Activated naive CD4-positive, alpha-beta T cell treated with anti-CD3 and anti-CD28 coated beads for 36 hours (primary cell): ENCODE measurements at regions not wholly inside any gene's neighbourhood (a gene's known extent, or its start where the extent isn't known, plus 50 kb on each side); places are given as distances from the start of the nearest gene placed in this dataset.

Source experiments
- CTCF ChIA-PET: fragments of 350-600 bp; sonication (Branson Sonifier 250); formaldehyde crosslinking; loops from one replicate; lab custom pipeline; 2021; ENCODE audit warnings: antibody characterized with exemption; lab: Charles Lee
- DNase-seq: peaks from one replicate; pipeline ENCODE4 v3.0.0-alpha.2; 2020
- H3K27ac Mint-ChIP-seq: one replicate; pipeline ENCODE4 v1.8.0; 2021; ENCODE audit warnings: mild to moderate bottlenecking, mixed read lengths
- H3K27me3 Mint-ChIP-seq: one replicate; pipeline ENCODE4 v1.8.0; 2021; ENCODE audit warnings: low read depth, mixed read lengths
- H3K36me3 Mint-ChIP-seq: one replicate; pipeline ENCODE4 v1.8.0; 2021; ENCODE audit warnings: low read depth, mixed read lengths
- H3K4me1 Mint-ChIP-seq: one replicate; pipeline ENCODE4 v1.8.0; 2021; ENCODE audit warnings: low read depth, mixed read lengths
- H3K4me3 Mint-ChIP-seq: one replicate; pipeline ENCODE4 v1.8.0; 2021; ENCODE audit warnings: mild to moderate bottlenecking, moderate library complexity, mixed read lengths
- H3K9me3 Mint-ChIP-seq: one replicate; pipeline ENCODE4 v1.8.0; 2021; ENCODE audit warnings: mixed read lengths
- intact Hi-C: fragments of 100-400 bp; cut with micrococcal nuclease; formaldehyde crosslinking; loops from one replicate; pipeline ENCODE4 v1.15.1; 2023

DNA sequence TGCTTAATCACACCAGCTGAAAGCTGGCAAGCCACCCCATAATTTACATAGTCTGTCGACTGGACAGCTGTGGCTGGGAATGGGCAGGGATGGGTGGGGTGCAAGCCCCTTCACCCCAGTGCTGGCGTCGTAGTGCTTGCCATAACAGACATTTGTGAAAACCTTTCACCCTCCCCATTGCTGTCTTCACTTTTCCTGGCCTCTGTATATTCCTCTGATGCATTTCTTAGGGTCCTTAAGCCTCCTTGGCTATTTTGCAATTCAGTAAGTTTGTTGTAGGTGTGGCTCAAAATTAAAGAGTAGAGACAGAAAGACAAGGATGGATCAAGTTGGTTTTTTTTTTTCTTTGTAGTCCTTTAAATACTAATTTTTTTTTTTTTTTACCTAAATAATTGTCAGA lies 383.3 kb upstream of the MCTP2 start:
- H3K9me3 Mint-ChIP-seq, result no peaks in the 10 kb centered on the region

DNA sequence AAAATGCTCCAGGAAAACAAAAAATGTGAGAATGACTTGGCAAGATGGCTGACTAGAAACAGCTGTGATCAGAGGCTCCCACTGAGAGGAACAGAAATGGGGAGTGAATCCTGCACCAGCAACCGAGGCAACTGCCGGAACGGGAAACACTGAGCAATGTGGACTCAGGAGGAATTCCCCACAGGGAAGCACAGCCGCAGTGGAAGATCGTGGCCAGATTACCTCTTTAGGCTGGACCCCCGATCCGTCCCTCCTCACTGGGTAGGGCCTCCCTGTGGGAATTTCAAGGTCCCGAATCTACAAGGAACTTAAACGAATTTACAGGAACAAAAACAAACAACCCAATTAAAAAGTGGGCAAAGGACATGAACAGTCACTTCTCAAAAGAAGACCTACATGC lies 385.2 kb upstream of the MCTP2 start:
- Mint-ChIP-seq H3K4me3 (no peak overlapping the region), H3K36me3 (no peaks in the 10 kb centered on the region), H3K27me3 (peaks cover 2% of the 10 kb centered on the region), H3K27ac (no peak overlapping the region), H3K9me3 (peaks cover 2% of the 10 kb centered on the region), H3K4me1 (no peaks in the 10 kb centered on the region)
- intact Hi-C loops, result no loop called here
- CTCF ChIA-PET, result no interaction called here
- no peak for DNase-seq

More for the DNA sequence above, 383.3 kb upstream of the MCTP2 start:
- H3K4me3 Mint-ChIP-seq, result no peak overlapping the region
- H3K27me3 Mint-ChIP-seq, result peaks cover 2% of the 10 kb centered on the region
- H3K4me1 Mint-ChIP-seq, result no peaks in the 10 kb centered on the region
- intact Hi-C loops, result no loop called here
- H3K27ac Mint-ChIP-seq, result no peak overlapping the region
- CTCF ChIA-PET, result no interaction called here
- DNase-seq, result no peak
- H3K36me3 Mint-ChIP-seq, result no peaks in the 10 kb centered on the region

GRCh38 chr15:93837450-93837849 lies 393.9 kb upstream of the MCTP2 start:
- no peaks in the 10 kb centered on the region for H3K4me1 Mint-ChIP-seq
- H3K27ac Mint-ChIP-seq, result no peak overlapping the region
- intact Hi-C loops, result no loop called here
- H3K36me3 Mint-ChIP-seq, result no peaks in the 10 kb centered on the region
- CTCF ChIA-PET, result interaction anchor here (0.6 kb wide), 1 partner anchor 14 kb away, joined by 6 read pairs; no protein-coding TSS in a partner anchor
- DNase-seq, result no peak
- no peak overlapping the region for H3K4me3 Mint-ChIP-seq
- H3K27me3 Mint-ChIP-seq, result peaks cover 3% of the 10 kb centered on the region
- peaks cover 3% of the 10 kb centered on the region for H3K9me3 Mint-ChIP-seq

GRCh38 chr15:93835344-93835743 lies 396.0 kb upstream of the MCTP2 start:
- Mint-ChIP-seq H3K4me1 (no peaks in the 10 kb centered on the region), H3K27ac (no peak overlapping the region), H3K9me3 (no peaks in the 10 kb centered on the region), H3K27me3 (peaks cover 5% of the 10 kb centered on the region), H3K4me3 (no peak overlapping the region), H3K36me3 (no peaks in the 10 kb centered on the region)
- CTCF ChIA-PET, result no interaction called here
- intact Hi-C loops, result no loop called here
- DNase-seq, result no peak

- Mint-ChIP-seq H3K4me1 (no peaks in the 10 kb centered on the region), H3K9me3 (no peaks in the 10 kb centered on the region), H3K36me3 (no peaks in the 10 kb centered on the region), H3K27me3 (peaks cover 5% of the 10 kb centered on the region), H3K27ac (no peak overlapping the region), H3K4me3 (no peak overlapping the region)
- DNase-seq, result no peak
- CTCF ChIA-PET, result no interaction called here
- intact Hi-C loops, result no loop called here
These were observed 399.7 kb upstream of the MCTP2 start for GRCh38 chr15:93831641-93832040.

DNA sequence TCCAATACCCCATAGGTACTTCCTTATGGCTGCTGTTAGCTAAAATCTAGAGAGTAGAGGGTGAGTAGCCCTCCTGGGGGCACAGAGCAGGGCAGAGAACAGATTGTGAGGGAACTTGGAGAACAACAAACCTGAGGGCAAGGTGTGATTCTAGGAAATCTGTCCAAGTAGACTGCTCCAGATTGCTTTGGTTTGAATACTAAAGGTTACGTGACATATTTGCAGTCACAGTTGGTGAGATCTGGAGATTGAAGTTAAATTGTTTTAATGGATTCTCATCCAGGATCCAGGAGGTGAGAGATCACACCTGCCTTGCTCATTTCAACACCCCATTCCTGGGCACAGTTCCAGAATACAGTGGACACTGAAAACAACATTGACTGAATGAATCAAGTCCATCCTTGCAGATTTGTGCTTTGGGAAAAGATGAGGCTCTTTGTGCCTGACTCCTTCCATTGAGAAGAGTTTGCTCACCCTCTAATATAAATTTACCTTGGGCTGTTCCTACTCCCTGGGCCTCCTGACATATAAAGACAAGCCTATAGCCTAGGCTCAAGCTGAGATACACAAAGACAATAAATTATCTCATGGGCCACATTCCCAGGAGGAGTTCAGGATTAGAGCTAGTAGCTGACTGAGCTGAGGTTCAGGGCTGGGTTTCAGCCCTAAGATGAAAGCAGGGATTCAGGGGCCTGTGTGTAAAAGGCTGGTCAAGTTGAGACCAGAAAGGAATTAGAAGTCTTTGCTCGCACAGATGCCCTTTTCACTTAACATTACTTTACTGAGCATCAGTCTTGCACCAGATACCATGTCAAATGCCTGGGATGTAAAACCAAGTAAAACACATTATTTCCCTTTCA lies 400.9 kb upstream of the MCTP2 start:
- Mint-ChIP-seq H3K4me1 (no peaks in the 10 kb centered on the region), H3K27me3 (peaks cover 5% of the 10 kb centered on the region), H3K36me3 (no peaks in the 10 kb centered on the region), H3K4me3 (no peak overlapping the region), H3K9me3 (no peaks in the 10 kb centered on the region), H3K27ac (no peak overlapping the region)
- intact Hi-C loops, result no loop called here
- DNase-seq, result no peak
- CTCF ChIA-PET, result no interaction called here

- Mint-ChIP-seq H3K36me3 (no peaks in the 10 kb centered on the region), H3K27me3 (peaks cover 5% of the 10 kb centered on the region), H3K9me3 (no peaks in the 10 kb centered on the region), H3K4me3 (no peak overlapping the region), H3K27ac (no peak overlapping the region), H3K4me1 (no peaks in the 10 kb centered on the region)
- CTCF ChIA-PET, result no interaction called here
- intact Hi-C loops, result no loop called here
- no peak for DNase-seq
These were observed 402.1 kb upstream of the MCTP2 start for GRCh38 chr15:93829115-93829870.

DNA sequence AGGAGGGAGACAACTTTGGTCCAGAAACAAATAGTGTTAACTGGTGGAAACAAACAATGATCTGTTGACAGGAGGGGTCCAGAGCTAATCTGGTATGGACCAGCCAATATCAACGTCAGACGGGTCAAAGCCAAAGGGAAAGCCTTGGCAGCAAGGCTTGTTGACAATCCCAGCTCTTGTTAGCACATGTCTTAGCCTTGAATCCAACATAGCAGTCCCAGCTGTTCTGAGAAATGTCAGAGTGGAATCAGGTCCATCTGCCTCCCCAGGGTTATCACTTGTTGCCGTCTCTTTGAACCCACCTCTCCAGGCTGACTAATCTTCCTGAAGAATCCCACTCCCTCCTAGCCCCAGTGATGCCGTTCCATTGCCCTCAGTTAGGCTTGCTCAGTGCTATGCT lies 404.6 kb upstream of the MCTP2 start:
- Mint-ChIP-seq H3K4me3 (no peak overlapping the region), H3K36me3 (no peaks in the 10 kb centered on the region), H3K27ac (no peak overlapping the region), H3K4me1 (no peaks in the 10 kb centered on the region), H3K9me3 (no peaks in the 10 kb centered on the region), H3K27me3 (peaks cover 2% of the 10 kb centered on the region)
- no peak for DNase-seq
- CTCF ChIA-PET, result no interaction called here
- intact Hi-C loops, result no loop called here

GRCh38 chr15:93826293-93826692 lies 405.1 kb upstream of the MCTP2 start:
- Mint-ChIP-seq H3K36me3 (no peaks in the 10 kb centered on the region), H3K9me3 (no peaks in the 10 kb centered on the region), H3K4me1 (no peaks in the 10 kb centered on the region), H3K4me3 (no peak overlapping the region), H3K27me3 (peaks cover 2% of the 10 kb centered on the region), H3K27ac (no peak overlapping the region)
- DNase-seq, result no peak
- intact Hi-C loops, result no loop called here
- CTCF ChIA-PET, result no interaction called here

DNA sequence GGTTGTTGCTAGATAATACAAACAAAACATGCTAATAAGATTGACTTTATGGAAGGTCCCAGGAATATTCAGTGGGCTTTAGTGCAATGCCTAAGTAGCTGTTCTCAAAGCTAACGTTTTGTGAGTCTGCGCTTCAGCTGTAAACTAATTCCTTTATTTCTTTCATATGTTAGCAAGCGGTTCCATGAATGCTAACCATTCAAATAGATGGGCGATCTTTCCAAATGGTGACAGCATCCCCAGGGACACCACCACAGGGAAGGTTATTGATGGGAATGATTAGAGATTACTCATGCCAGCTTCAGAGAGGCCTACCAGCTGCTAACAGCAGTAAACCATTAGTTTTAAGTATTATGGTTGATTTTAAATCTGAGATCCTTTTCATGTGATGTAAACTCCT lies 405.7 kb upstream of the MCTP2 start:
- CTCF ChIA-PET, result no interaction called here
- Mint-ChIP-seq H3K4me1 (no peaks in the 10 kb centered on the region), H3K9me3 (no peaks in the 10 kb centered on the region), H3K27me3 (no peaks in the 10 kb centered on the region), H3K36me3 (no peaks in the 10 kb centered on the region), H3K4me3 (no peak overlapping the region), H3K27ac (no peak overlapping the region)
- no peak for DNase-seq
- intact Hi-C loops, result no loop called here

GRCh38 chr15:93823971-93824913 lies 407.1 kb upstream of the MCTP2 start:
- no peak overlapping the region for H3K27ac Mint-ChIP-seq
- H3K4me1 Mint-ChIP-seq, result no peaks in the 10 kb centered on the region
- H3K9me3 Mint-ChIP-seq, result no peaks in the 10 kb centered on the region
- DNase-seq, result no peak
- intact Hi-C loops, result no loop called here
- no peak overlapping the region for H3K4me3 Mint-ChIP-seq
- no peaks in the 10 kb centered on the region for H3K36me3 Mint-ChIP-seq
- CTCF ChIA-PET, result no interaction called here
- no peaks in the 10 kb centered on the region for H3K27me3 Mint-ChIP-seq

DNA sequence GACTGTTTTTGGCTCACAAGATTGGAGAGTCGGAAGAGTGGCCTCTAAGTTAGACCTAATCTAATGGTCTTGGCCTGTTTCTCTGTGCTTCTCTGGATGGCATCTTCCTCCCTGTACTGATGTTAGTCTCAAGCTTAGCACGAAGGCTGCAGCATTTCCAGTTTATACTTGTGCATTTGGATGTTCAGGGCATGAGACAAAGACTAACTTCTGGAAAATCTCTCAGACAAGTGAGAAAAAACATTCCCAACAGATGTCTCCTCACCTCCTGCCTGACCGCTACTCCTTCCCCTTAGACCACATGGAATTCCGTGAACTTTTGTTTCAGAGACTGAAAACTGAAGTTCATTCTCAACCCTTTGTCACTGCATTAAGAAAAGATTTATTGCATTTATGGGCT lies 410.8 kb upstream of the MCTP2 start:
- Mint-ChIP-seq H3K4me3 (no peak overlapping the region), H3K4me1 (no peaks in the 10 kb centered on the region), H3K36me3 (no peaks in the 10 kb centered on the region), H3K27ac (no peak overlapping the region), H3K27me3 (no peaks in the 10 kb centered on the region), H3K9me3 (peaks cover 8% of the 10 kb centered on the region)
- intact Hi-C loops, result no loop called here
- DNase-seq, result no peak
- CTCF ChIA-PET, result no interaction called here
